ENCODE measurements at regions not wholly inside any gene's neighbourhood (a gene's known extent, or its start where the extent isn't known, plus 50 kb on each side); places are given as distances from the start of the nearest gene placed in this dataset.

DNA sequence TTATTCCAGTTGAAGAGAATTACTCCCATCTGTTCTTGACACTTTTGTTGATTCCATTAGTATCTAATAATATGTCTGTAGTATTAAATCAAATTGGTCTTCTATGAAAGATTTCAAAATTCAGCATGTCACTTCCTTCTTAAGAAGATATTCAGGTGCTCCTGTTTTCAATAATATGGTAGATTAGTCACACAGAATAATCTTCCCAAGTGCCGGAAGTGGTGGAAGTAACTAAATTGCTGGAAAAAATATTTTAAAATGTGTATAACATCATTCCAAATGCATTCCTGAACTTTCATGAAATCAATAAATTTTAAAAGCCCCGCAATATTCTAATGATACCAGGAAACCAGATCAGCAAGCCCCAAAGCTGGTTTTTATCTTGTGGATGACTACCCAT, 281.3 kb downstream of the EPM2A start (continued):
- TF ChIP-seq, protein P1, sequence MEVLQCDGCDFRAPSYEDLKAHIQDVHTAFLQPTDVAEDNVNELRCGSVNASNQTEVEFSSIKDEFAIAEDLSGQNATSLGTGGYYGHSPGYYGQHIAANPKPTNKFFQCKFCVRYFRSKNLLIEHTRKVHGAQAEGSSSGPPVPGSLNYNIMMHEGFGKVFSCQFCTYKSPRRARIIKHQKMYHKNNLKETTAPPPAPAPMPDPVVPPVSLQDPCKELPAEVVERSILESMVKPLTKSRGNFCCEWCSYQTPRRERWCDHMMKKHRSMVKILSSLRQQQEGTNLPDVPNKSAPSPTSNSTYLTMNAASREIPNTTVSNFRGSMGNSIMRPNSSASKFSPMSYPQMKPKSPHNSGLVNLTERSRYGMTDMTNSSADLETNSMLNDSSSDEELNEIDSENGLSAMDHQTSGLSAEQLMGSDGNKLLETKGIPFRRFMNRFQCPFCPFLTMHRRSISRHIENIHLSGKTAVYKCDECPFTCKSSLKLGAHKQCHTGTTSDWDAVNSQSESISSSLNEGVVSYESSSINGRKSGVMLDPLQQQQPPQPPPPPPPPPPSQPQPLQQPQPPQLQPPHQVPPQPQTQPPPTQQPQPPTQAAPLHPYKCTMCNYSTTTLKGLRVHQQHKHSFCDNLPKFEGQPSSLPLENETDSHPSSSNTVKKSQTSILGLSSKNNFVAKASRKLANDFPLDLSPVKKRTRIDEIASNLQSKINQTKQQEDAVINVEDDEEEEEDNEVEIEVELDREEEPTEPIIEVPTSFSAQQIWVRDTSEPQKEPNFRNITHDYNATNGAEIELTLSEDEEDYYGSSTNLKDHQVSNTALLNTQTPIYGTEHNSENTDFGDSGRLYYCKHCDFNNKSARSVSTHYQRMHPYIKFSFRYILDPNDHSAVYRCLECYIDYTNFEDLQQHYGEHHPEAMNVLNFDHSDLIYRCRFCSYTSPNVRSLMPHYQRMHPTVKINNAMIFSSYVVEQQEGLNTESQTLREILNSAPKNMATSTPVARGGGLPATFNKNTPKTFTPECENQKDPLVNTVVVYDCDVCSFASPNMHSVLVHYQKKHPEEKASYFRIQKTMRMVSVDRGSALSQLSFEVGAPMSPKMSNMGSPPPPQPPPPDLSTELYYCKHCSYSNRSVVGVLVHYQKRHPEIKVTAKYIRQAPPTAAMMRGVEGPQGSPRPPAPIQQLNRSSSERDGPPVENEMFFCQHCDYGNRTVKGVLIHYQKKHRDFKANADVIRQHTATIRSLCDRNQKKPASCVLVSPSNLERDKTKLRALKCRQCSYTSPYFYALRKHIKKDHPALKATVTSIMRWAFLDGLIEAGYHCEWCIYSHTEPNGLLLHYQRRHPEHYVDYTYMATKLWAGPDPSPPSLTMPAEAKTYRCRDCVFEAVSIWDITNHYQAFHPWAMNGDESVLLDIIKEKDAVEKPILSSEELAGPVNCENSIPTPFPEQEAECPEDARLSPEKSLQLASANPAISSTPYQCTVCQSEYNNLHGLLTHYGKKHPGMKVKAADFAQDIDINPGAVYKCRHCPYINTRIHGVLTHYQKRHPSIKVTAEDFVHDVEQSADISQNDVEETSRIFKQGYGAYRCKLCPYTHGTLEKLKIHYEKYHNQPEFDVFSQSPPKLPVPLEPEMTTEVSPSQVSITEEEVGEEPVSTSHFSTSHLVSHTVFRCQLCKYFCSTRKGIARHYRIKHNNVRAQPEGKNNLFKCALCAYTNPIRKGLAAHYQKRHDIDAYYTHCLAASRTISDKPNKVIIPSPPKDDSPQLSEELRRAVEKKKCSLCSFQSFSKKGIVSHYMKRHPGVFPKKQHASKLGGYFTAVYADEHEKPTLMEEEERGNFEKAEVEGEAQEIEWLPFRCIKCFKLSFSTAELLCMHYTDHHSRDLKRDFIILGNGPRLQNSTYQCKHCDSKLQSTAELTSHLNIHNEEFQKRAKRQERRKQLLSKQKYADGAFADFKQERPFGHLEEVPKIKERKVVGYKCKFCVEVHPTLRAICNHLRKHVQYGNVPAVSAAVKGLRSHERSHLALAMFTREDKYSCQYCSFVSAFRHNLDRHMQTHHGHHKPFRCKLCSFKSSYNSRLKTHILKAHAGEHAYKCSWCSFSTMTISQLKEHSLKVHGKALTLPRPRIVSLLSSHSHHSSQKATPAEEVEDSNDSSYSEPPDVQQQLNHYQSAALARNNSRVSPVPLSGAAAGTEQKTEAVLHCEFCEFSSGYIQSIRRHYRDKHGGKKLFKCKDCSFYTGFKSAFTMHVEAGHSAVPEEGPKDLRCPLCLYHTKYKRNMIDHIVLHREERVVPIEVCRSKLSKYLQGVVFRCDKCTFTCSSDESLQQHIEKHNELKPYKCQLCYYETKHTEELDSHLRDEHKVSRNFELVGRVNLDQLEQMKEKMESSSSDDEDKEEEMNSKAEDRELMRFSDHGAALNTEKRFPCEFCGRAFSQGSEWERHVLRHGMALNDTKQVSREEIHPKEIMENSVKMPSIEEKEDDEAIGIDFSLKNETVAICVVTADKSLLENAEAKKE (CRISPR knock-in tag; IDR thresholded peaks at IDR 0.05) = no peak
- TF ChIP-seq EZH2phosphoT487 (IDR thresholded peaks at IDR 0.05; ENCODE audit: unreplicated experiment) = no peak

DNA sequence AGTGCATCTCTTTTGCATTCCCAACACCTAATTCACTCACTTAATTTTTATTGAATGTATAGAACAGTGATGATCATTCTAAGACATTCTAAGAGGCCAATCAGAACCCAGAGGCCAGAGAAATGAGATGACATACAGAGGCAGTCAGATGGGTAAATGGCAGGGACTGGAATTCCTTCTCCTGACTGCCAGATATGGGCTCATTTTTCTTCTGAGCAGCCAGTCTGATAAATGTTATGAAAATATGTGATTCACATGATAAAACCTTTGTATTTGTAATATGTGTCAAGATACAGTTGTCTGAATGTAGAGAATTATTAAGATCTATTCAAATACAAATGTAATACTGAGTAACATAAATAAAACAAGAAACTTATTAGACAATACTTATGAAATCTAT, 277.8 kb downstream of the EPM2A start:
- H3K4me1 Mint-ChIP-seq = peaks cover 3% of the 10 kb centered on the region; the same call in 1 of the 3 replicates
- 0 out of 2 replicates have a peak, but pooled peaks cover 4% of the 10 kb centered on the region for H3K4me1 ChIP-seq (ENCODE audit: insufficient read depth)
- H2AFZ ChIP-seq = no peak overlapping the region
- H3K27ac Mint-ChIP-seq = no peak overlapping the region
- no peak overlapping the region for H3K4me2 ChIP-seq
- DNase-seq (ENCODE audit: low spot score) (no peak), ATAC-seq (no peak)
- no peak overlapping the region for H3K4me3 Mint-ChIP-seq
- H3K27ac ChIP-seq (ENCODE audit: low read depth) = no peak overlapping the region
- H3K79me2 ChIP-seq (replicated peaks; ENCODE audit: insufficient read depth) = no peaks in the 10 kb centered on the region
- H4K20me1 ChIP-seq (replicated peaks; ENCODE audit: insufficient read depth) = no peaks in the 10 kb centered on the region
- no peak overlapping the region for H3K4me3 ChIP-seq
- no peaks in the 10 kb centered on the region for H3K27me3 Mint-ChIP-seq (ENCODE audit: insufficient read depth, low read depth, poor library complexity)
- no peaks in the 10 kb centered on the region for H3K9me2 ChIP-seq (ENCODE audit: insufficient read depth)
- H3K9me3 Mint-ChIP-seq = no peaks in the 10 kb centered on the region
- no peaks in the 10 kb centered on the region for H3K36me3 Mint-ChIP-seq (ENCODE audit: low read depth)
- H3K27me3 ChIP-seq (ENCODE audit: insufficient read depth) = no peaks in the 10 kb centered on the region
- no peaks in the 10 kb centered on the region for H3K36me3 ChIP-seq (ENCODE audit: insufficient read depth)
- H3F3A ChIP-seq (replicated peaks; ENCODE audit: low read depth) = no peaks in the 10 kb centered on the region
- no peak for TF ChIP-seq NANOG (IDR thresholded peaks at IDR 0.05; ENCODE audit: borderline replicate concordance)
- TF ChIP-seq, protein P1 (CRISPR knock-in tag; IDR thresholded peaks at IDR 0.05) = no peak
- TF ChIP-seq POLR2AphosphoS5 (IDR thresholded peaks at IDR 0.05; ENCODE audit: low read depth) = no peak
- TF ChIP-seq ZNF114 (CRISPR knock-in tag; IDR thresholded peaks at IDR 0.05) = no peak
- TF ChIP-seq, protein P2, sequence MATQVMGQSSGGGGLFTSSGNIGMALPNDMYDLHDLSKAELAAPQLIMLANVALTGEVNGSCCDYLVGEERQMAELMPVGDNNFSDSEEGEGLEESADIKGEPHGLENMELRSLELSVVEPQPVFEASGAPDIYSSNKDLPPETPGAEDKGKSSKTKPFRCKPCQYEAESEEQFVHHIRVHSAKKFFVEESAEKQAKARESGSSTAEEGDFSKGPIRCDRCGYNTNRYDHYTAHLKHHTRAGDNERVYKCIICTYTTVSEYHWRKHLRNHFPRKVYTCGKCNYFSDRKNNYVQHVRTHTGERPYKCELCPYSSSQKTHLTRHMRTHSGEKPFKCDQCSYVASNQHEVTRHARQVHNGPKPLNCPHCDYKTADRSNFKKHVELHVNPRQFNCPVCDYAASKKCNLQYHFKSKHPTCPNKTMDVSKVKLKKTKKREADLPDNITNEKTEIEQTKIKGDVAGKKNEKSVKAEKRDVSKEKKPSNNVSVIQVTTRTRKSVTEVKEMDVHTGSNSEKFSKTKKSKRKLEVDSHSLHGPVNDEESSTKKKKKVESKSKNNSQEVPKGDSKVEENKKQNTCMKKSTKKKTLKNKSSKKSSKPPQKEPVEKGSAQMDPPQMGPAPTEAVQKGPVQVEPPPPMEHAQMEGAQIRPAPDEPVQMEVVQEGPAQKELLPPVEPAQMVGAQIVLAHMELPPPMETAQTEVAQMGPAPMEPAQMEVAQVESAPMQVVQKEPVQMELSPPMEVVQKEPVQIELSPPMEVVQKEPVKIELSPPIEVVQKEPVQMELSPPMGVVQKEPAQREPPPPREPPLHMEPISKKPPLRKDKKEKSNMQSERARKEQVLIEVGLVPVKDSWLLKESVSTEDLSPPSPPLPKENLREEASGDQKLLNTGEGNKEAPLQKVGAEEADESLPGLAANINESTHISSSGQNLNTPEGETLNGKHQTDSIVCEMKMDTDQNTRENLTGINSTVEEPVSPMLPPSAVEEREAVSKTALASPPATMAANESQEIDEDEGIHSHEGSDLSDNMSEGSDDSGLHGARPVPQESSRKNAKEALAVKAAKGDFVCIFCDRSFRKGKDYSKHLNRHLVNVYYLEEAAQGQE (IDR thresholded peaks at IDR 0.05; ENCODE audit: unreplicated experiment) = no peak
- no peak for TF ChIP-seq EZH2phosphoT487 (IDR thresholded peaks at IDR 0.05; ENCODE audit: unreplicated experiment)

Measured in GM23338 (cell line).